H1 (cell line): ENCODE measurements at regions not wholly inside any gene's neighbourhood (a gene's known extent, or its start where the extent isn't known, plus 50 kb on each side); places are given as distances from the start of the nearest gene placed in this dataset.

Experiments
- CBX8 ChIP-seq: fragments of 300-800, 300-1000 bp; sonication (generic); IDR thresholded peaks from 2 replicates; pipeline ENCODE4 v1.7.1; 2016; ENCODE audit warnings: low read depth, low read length, borderline replicate concordance
- CHD7 ChIP-seq: fragments of 300-600 bp; sonication (generic); IDR thresholded peaks from 2 replicates; pipeline ENCODE4 v1.7.1; 2012; ENCODE audit warnings: low read length, moderate library complexity, mild to moderate bottlenecking, inconsistent platforms; ENCODE audit not compliant: insufficient replicate concordance
- CTCF ChIP-seq, 3 experiments: IDR thresholded peaks; 1 replicate in 2 of 3; 2 replicates in 1 of 3; pipeline versions ENCODE4 v1.5.1 to v1.6.1; 2011; ENCODE audit warnings: low read length in 3 of 3, mild to moderate bottlenecking in 3 of 3, inconsistent platforms in 2 of 3, low read depth in 1 of 3, moderate library complexity in 1 of 3; ENCODE audit not compliant: insufficient read depth in 1 of 3; ENCODE audit errors: control extremely low read depth in 1 of 3
- HDAC6 ChIP-seq: IDR thresholded peaks from one replicate; pipeline ENCODE4 v1.7.1; 2012; ENCODE audit warnings: low read depth, mild to moderate bottlenecking, inconsistent platforms, low read length, moderate library complexity
- ZNF274 ChIP-seq: IDR thresholded peaks from 2 replicates; pipeline ENCODE4 v1.7.0; 2012; ENCODE audit warnings: low read length, borderline replicate concordance; ENCODE audit errors: extremely low read depth

- no peak for TF ChIP-seq CHD7
- no peak for TF ChIP-seq CBX8
- TF ChIP-seq ZNF274: no peak
- no peak for TF ChIP-seq CTCF (IDR thresholded peaks at IDR 0.05; ENCODE audit: control extremely low read depth in 1 of 3, insufficient read depth in 1 of 3, low read depth in 1 of 3, low read length in 3 of 3)
- TF ChIP-seq HDAC6: no peak
Observed at GRCh38 chr16:54766355-54766754, 164.3 kb upstream of the IRX5 start (continued).
